H1 (cell line): ENCODE measurements at regions not wholly inside any gene's neighbourhood (a gene's known extent, or its start where the extent isn't known, plus 50 kb on each side); places are given as distances from the start of the nearest gene placed in this dataset.

Experiments used
- CTCF ChIP-seq, 3 experiments: IDR thresholded peaks; 1 replicate in 2 of 3; 2 replicates in 1 of 3; pipeline versions ENCODE4 v1.5.1 to v1.6.1; 2011; ENCODE audit warnings: low read length in 3 of 3, mild to moderate bottlenecking in 3 of 3, inconsistent platforms in 2 of 3, low read depth in 1 of 3, moderate library complexity in 1 of 3; ENCODE audit not compliant: insufficient read depth in 1 of 3; ENCODE audit errors: control extremely low read depth in 1 of 3
- POLR2AphosphoS5 ChIP-seq: IDR thresholded peaks from 2 replicates; pipeline ENCODE4 v1.6.1; 2011; ENCODE audit warnings: low read depth, low read length
- SRF ChIP-seq: IDR thresholded peaks from 2 replicates; pipeline ENCODE4 v1.6.1; 2011; ENCODE audit warnings: mild to moderate bottlenecking, low read depth, low read length, moderate library complexity
- TCF12 ChIP-seq: IDR thresholded peaks from 2 replicates; pipeline ENCODE4 v1.6.1; 2011; ENCODE audit warnings: low read depth, mild to moderate bottlenecking, low read length

GRCh38 chr4:53704329-53704728 is 113.0 kb upstream of the LNX1 start:
- TF ChIP-seq CTCF (IDR thresholded peaks at IDR 0.05; ENCODE audit: control extremely low read depth in 1 of 3, insufficient read depth in 1 of 3, low read depth in 1 of 3, low read length in 3 of 3) (no peak), POLR2AphosphoS5 (no peak), SRF (no peak), TCF12 (no peak)
